Esophagus muscularis mucosa (tissue), 4 donors: ENCODE measurements at regions not wholly inside any gene's neighbourhood (a gene's known extent, or its start where the extent isn't known, plus 50 kb on each side); places are given as distances from the start of the nearest gene placed in this dataset.

Experiments
- DNase-seq: peaks from one replicate; pipeline ENCODE4 v3.0.0-alpha.2; 2017; ENCODE audit errors: extremely low spot score
- H3K27ac ChIP-seq, 4 donors: fragments of 200-600 bp; sonication (generic); replicated peaks in 1 of 4; 1 replicate in 3 of 4; 2 replicates in 1 of 4; pipeline ENCODE4 v1.5.1; 2016 to 2019; ENCODE audit warnings: mild to moderate bottlenecking in 1 of 4
- H3K27me3 ChIP-seq, 4 donors: fragments of 200-600 bp; sonication (generic); one replicate each; pipeline versions ENCODE4 v1.5.1 to v1.6.0; 2016 to 2019
- H3K36me3 ChIP-seq, 4 donors: fragments of 200-600 bp; sonication (generic); one replicate each; pipeline ENCODE4 v1.5.1; 2016 to 2019
- H3K4me1 ChIP-seq, 4 donors: fragments of 200-600 bp; sonication (generic); one replicate each; pipeline ENCODE4 v1.5.1; 2016 to 2019
- H3K4me3 ChIP-seq, 4 donors: fragments of 200-600 bp; sonication (generic); 1 replicate in 2 of 4; 2 replicates in 2 of 4; pipeline ENCODE4 v1.5.1; 2016 to 2019; ENCODE audit warnings: mild to moderate bottlenecking in 4 of 4, moderate library complexity in 1 of 4
- H3K9me3 ChIP-seq, 4 donors: fragments of 200-600 bp; sonication (generic); 1 replicate in 3 of 4; 2 replicates in 1 of 4; pipeline ENCODE4 v1.5.1; 2016 to 2019
- EP300 ChIP-seq: sonication (generic); formaldehyde crosslinking; IDR thresholded peaks from one replicate; pipeline ENCODE4 v1.6.1; 2017; ENCODE audit warnings: antibody characterized with exemption
- POLR2A ChIP-seq: fragments of 450-650 bp; IDR thresholded peaks from one replicate; pipeline ENCODE4 v1.6.1; 2017; ENCODE audit warnings: antibody characterized with exemption, moderate library complexity, mild to moderate bottlenecking, low read depth
- POLR2AphosphoS5 ChIP-seq, 2 donors: sonication (generic); formaldehyde crosslinking; IDR thresholded peaks; one replicate each; pipeline ENCODE4 v1.6.1; 2017; ENCODE audit warnings: antibody characterized with exemption in 2 of 2
- WGBS: methylation state at CpG from one replicate; pipeline ENCODE4 v1.1.5; 2018; 5-methylcytosine and 5-hydroxymethylcytosine counted together
- intact Hi-C: fragments of 100-400 bp; cut with DNase I; formaldehyde crosslinking; loops from one replicate; pipeline ENCODE4 v1.15.1; 2023
- TF ChIP-seq, protein P1 (sequence below), 3 experiments: fragments of 200-600 bp in 2 of 3; fragments of 450-650 bp in 1 of 3; sonication (generic) in 2 of 3; IDR thresholded peaks; one replicate each; pipeline ENCODE4 v1.5.1; 2017 to 2019; ENCODE audit warnings: antibody characterized with exemption in 3 of 3, mild to moderate bottlenecking in 2 of 3, moderate library complexity in 1 of 3

DNA sequence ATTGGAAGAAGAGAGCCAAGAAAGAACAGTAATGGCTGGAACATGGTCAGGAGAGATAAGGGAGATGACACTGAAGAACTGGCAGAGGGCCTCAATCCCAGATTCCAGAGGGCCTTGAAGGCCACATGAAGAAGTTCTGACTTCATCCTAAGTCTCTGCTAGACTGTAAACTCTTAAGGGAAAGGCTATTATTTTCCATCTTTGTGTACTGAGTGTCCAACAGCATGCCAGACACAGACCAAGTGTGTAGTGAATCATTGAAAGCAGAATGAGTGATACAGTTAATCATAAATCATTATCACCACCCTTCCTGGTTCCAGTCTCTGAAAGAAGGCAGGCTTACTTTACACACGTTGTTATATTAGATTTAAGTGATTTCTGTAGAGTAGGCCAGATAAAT, 185.3 kb upstream of the C11orf87 start:
- Histone ChIP-seq H3K27ac (no peak overlapping the region), H3K9me3 (no peaks in the 10 kb centered on the region), H3K27me3 (no peaks in the 10 kb centered on the region), H3K4me3 (no peak overlapping the region), H3K36me3 (no peaks in the 10 kb centered on the region), H3K4me1 (no peaks in the 10 kb centered on the region)
- DNase-seq: no peak
- intact Hi-C loops: no loop called here
- TF ChIP-seq EP300: no peak
- TF ChIP-seq, protein P1, sequence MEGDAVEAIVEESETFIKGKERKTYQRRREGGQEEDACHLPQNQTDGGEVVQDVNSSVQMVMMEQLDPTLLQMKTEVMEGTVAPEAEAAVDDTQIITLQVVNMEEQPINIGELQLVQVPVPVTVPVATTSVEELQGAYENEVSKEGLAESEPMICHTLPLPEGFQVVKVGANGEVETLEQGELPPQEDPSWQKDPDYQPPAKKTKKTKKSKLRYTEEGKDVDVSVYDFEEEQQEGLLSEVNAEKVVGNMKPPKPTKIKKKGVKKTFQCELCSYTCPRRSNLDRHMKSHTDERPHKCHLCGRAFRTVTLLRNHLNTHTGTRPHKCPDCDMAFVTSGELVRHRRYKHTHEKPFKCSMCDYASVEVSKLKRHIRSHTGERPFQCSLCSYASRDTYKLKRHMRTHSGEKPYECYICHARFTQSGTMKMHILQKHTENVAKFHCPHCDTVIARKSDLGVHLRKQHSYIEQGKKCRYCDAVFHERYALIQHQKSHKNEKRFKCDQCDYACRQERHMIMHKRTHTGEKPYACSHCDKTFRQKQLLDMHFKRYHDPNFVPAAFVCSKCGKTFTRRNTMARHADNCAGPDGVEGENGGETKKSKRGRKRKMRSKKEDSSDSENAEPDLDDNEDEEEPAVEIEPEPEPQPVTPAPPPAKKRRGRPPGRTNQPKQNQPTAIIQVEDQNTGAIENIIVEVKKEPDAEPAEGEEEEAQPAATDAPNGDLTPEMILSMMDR (IDR thresholded peaks at IDR 0.05): no peak
- TF ChIP-seq POLR2A: no peak
- no peak for TF ChIP-seq POLR2AphosphoS5 (IDR thresholded peaks at IDR 0.05)
- 60% methylated on average over 1 of the region's 1 CpG for WGBS

GRCh38 chr11:109237636-109238035, 184.4 kb upstream of the C11orf87 start:
- no peak for DNase-seq
- H3K36me3 ChIP-seq: no peaks in the 10 kb centered on the region
- no peak overlapping the region for H3K4me3 ChIP-seq
- H3K27me3 ChIP-seq: no peaks in the 10 kb centered on the region
- H3K4me1 ChIP-seq: no peaks in the 10 kb centered on the region
- TF ChIP-seq, protein P1 (IDR thresholded peaks at IDR 0.05): no peak
- no peak for TF ChIP-seq POLR2AphosphoS5 (IDR thresholded peaks at IDR 0.05)
- H3K27ac ChIP-seq: no peak overlapping the region
- H3K9me3 ChIP-seq: no peaks in the 10 kb centered on the region
- intact Hi-C loops: no loop called here

GRCh38 chr11:109241988-109242536, 179.9 kb upstream of the C11orf87 start:
- Histone ChIP-seq H3K9me3 (no peaks in the 10 kb centered on the region), H3K27me3 (no peaks in the 10 kb centered on the region), H3K27ac (no peak overlapping the region), H3K4me3 (no peak overlapping the region), H3K36me3 (no peaks in the 10 kb centered on the region), H3K4me1 (no peaks in the 10 kb centered on the region)
- intact Hi-C loops: no loop called here
- DNase-seq: no peak
- TF ChIP-seq, protein P1 (IDR thresholded peaks at IDR 0.05): no peak
- TF ChIP-seq EP300 (no peak), POLR2A (no peak), POLR2AphosphoS5 (IDR thresholded peaks at IDR 0.05) (no peak)
- WGBS: 53% methylated on average over 3 of the region's 3 CpGs

GRCh38 chr11:109247071-109247470, 174.9 kb upstream of the C11orf87 start:
- Histone ChIP-seq H3K4me3 (no peak overlapping the region), H3K36me3 (no peaks in the 10 kb centered on the region), H3K9me3 (no peaks in the 10 kb centered on the region), H3K4me1 (no peaks in the 10 kb centered on the region), H3K27ac (no peak overlapping the region), H3K27me3 (no peaks in the 10 kb centered on the region)
- no peak for DNase-seq
- 80% methylated on average over 5 of the region's 5 CpGs for WGBS
- intact Hi-C loops: no loop called here
- TF ChIP-seq, protein P1 (IDR thresholded peaks at IDR 0.05): no peak
- no peak for TF ChIP-seq POLR2AphosphoS5 (IDR thresholded peaks at IDR 0.05)
- no peak for TF ChIP-seq POLR2A
- TF ChIP-seq EP300: no peak

- H3K27ac ChIP-seq: no peak overlapping the region
These were observed 172.4 kb upstream of the C11orf87 start for GRCh38 chr11:109249597-109249996.

More at GRCh38 chr11:109249597-109249996, 172.4 kb upstream of the C11orf87 start:
- H3K4me3 ChIP-seq: no peak overlapping the region
- no peaks in the 10 kb centered on the region for H3K9me3 ChIP-seq
- H3K27me3 ChIP-seq: no peaks in the 10 kb centered on the region
- TF ChIP-seq POLR2AphosphoS5 (IDR thresholded peaks at IDR 0.05): no peak
- TF ChIP-seq, protein P1 (IDR thresholded peaks at IDR 0.05): no peak
- TF ChIP-seq EP300: no peak
- no peak for TF ChIP-seq POLR2A
- 65% methylated on average over 3 of the region's 3 CpGs for WGBS
- no peaks in the 10 kb centered on the region for H3K4me1 ChIP-seq
- no peaks in the 10 kb centered on the region for H3K36me3 ChIP-seq
- intact Hi-C loops: no loop called here
- no peak for DNase-seq
